HG02973 (cell line): ENCODE measurements at regions not wholly inside any gene's neighbourhood (a gene's known extent, or its start where the extent isn't known, plus 50 kb on each side); places are given as distances from the start of the nearest gene placed in this dataset.
A peak's percentile ranks its signal among the peaks of the same experiment; 100 is the strongest.
"Not testable (repeated sequence)": the region's sequence is repeated elsewhere in the genome, so short reads cannot be mapped to it uniquely, and the experiment has no call there.

Experiments
- ATAC-seq: cut with Tn5 transposase; IDR thresholded peaks from one replicate; pipeline ENCODE4 v1.9.1; 2021; ENCODE audit warnings: moderate library complexity; ENCODE audit not compliant: unreplicated experiment

DNA sequence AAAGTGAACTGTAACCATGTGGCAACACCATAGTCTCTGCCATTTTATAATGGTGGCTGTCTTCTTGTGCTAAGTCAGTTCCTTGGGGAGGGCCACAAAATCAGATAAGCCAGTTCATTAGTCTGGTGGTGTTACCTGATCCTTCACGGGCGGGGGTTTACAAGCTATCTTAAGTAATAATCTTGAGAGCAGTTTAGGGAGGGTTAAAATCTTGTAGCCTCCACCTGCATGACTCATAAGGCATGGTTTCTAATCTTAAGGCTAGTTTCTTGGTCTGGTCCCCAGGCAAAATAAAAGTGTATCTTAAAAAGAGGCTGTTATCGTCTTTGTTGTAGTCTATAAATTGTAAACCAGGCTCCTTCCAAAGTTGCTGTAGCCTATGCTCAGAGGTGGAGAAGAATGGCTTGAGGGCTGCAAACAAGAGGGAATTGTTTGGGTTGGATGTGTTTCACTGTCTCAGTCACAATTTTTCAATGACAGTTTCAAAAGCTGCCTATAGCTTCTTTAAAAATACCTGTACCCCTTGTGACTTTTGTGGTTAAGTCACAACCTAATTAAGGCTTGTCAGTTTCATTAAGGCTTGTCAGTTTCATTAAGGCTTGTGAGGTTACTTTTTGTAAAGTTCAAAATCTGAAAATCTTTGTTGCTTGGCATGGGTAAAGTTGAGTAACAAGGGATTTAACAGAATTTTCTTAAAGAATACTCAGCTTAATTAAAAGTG lies 135.7 kb downstream of the RPS4Y2 start:
- peak; percentile 80 for ATAC-seq

DNA sequence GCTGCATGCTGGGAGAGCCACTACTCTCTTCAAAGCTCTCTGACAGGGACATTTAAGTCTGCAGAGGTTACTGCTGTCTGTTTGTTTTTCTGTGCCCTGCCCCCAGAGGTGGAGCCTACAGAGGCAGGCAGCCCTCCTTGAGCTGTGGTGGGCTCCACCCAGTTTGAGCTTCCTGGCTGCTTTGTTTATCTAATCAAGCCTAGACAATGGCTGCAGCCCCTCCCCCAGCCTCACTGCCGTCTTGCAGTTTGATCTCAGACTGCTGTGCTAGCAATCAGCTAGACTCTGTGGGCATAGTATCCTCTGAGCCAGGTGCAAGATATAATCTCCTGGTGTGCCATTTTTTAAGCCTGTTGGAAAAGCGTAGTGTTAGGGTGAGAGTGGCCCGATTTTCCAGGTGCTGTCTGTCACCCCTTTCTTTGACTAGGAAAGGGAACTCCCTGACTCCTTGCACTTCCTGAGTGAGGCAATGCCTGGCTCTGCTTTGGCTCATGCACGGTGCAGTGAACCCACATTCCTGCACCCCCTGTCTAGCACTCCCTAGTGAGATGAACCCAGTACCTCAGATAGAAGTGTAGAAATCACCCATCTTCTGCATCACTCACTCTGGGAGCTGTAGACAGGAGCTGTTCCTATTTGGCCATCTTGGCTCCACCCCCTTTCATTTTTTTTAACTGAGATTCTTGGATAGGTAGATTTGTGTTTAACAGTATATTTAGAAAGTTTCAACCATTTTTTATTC lies 169.6 kb downstream of the RPS4Y2 start:
- not testable (repeated sequence) for ATAC-seq

GRCh38 chrY:20929691-20930342 lies 173.9 kb downstream of the RPS4Y2 start:
- no peak for ATAC-seq

GRCh38 chrY:20936709-20937251 lies 180.9 kb downstream of the RPS4Y2 start:
- not testable (repeated sequence) for ATAC-seq

GRCh38 chrY:20961512-20961911 lies 205.6 kb downstream of the RPS4Y2 start:
- no peak for ATAC-seq

DNA sequence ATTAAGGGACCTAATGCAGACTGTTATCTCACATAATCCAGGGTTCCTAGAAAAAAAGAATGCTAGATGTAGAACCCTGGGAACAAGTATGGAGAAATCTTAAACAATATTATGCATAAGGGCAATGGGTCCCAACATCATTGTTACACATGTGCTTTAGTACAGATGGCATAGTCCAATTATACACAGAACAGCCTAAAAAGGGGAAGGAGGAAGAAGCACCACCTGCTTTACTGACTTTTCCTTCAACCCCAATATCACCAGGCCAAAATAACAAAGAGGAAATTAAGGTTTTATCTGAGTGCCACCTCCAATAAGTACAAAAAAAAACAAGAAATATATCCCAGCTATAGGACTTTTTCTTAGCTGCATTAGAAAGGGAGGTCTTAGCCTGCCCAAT lies 211.9 kb downstream of the RPS4Y2 start:
- ATAC-seq = no peak

- ATAC-seq = no peak
These were observed 212.3 kb downstream of the RPS4Y2 start for GRCh38 chrY:20968237-20968636.

DNA sequence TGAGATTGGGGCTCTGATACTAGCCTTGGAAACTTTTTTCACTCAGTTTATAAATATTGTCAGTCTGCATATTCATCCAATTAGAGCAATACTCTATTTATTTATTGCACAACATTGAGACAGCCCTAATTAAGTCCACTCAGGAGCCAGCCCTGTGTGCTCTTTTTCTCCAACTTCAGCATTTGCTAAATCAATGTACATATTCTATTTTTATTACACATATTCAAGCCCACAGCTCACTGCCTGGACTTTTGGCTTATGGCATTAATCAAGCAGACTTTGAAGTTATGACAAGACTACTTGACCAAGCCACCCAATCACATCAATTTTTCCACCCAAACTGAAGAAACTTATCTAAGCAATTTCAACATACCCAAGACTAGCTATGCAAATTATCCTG lies 215.5 kb downstream of the RPS4Y2 start:
- no peak for ATAC-seq

DNA sequence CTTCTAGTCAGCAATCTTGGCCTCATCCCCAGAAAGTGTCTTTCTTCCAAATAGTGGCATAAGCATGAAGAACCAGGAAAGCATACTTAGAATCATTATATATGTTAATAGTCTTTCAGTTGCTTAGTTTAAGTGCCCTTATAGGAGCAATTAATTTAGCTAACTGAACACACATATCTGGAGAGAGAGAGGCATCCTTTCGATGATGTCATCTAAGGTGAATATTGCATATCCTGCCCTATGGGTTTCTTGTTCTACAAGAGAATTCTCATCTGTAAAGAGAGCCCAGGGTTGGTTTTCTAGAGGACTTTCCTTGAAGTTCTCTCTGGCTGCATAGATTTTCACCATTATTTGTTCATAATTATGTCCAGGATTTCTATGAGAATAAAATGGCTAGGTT lies 230.1 kb downstream of the RPS4Y2 start:
- ATAC-seq = no peak

DNA sequence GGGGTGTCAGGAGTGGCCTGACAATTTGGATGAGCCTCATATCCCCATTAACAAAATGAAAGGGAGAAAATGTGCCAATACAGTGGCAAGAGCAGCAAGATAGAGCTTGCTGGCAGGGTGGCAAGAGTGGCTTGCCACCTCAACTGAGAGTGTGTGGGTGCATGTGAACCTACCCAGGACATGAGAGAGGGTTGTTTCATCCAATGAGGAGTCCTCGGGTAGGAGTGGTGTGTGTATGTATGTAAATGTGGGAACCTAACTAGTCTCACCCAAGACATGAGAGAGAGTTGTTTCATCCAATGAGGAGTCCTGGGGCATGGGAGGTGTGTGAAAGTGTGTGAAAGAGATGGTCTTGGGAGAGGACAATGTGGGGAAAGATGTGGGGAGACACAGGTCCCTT lies 234.2 kb downstream of the RPS4Y2 start:
- ATAC-seq = no peak

- peak; percentile 98 for ATAC-seq
These were observed 235.1 kb downstream of the RPS4Y2 start for GRCh38 chrY:20990869-20991548.

GRCh38 chrY:20997355-20997754 lies 241.4 kb downstream of the RPS4Y2 start:
- no peak for ATAC-seq

- ATAC-seq = no peak
These were observed 242.1 kb downstream of the RPS4Y2 start for GRCh38 chrY:20998016-20998415.

- ATAC-seq = no peak
These were observed 242.6 kb downstream of the RPS4Y2 start for GRCh38 chrY:20998483-20998882.

- ATAC-seq = no peak
These were observed 245.2 kb downstream of the RPS4Y2 start for GRCh38 chrY:21001102-21001501.

- ATAC-seq = no peak
These were observed 247.2 kb downstream of the RPS4Y2 start for GRCh38 chrY:21003059-21003458.

- no peak for ATAC-seq
These were observed 249.6 kb downstream of the RPS4Y2 start for GRCh38 chrY:21005531-21005930.

- no peak for ATAC-seq
These were observed 265.9 kb downstream of the RPS4Y2 start for GRCh38 chrY:21021811-21022210.

- no peak for ATAC-seq
These were observed 266.6 kb downstream of the RPS4Y2 start for GRCh38 chrY:21022326-21023044.

DNA sequence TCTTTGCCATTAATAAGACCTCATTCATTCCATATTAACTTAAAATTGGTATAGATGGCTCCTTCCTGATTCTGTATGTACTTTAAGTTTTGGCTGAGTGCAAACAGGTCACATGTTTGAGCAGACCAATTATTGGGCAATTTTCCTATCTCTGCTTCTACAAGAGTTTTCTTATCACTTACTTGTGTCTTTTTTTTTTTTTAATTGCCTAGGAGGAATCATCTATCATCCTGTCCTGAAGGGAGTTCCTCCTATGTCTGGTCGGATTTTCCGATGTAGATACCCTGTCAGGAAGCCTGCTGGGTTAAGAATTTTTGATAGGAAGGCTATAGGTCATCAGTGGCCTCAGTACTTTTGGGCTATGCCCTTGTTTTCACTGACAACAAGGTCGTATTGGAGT lies 268.0 kb downstream of the RPS4Y2 start:
- no peak for ATAC-seq
